Neural cell (in vitro differentiated cells): ENCODE measurements at regions not wholly inside any gene's neighbourhood (a gene's known extent, or its start where the extent isn't known, plus 50 kb on each side); places are given as distances from the start of the nearest gene placed in this dataset.

Experiments used
- H2AFZ ChIP-seq: fragments of 200-600, 300-800 bp; sonication (generic), shearing (Covaris generic); 2 replicates; pipeline ENCODE4 v1.6.0; 2014; ENCODE audit warnings: low read depth, mild to moderate bottlenecking, antibody characterized with exemption, low read length, moderate library complexity
- H3F3A ChIP-seq: fragments of 200-600 bp; shearing (Covaris generic); 2 replicates; pipeline ENCODE4 v1.6.1; 2016; ENCODE audit warnings: mild to moderate bottlenecking, moderate library complexity, mixed read lengths, antibody characterized with exemption, low read length; ENCODE audit not compliant: insufficient read depth, poor library complexity, severe bottlenecking
- H3K27ac ChIP-seq: fragments of 200-600, 300-800 bp; sonication (generic), shearing (Covaris generic); 2 replicates; pipeline ENCODE4 v1.5.1; 2014; ENCODE audit warnings: mild to moderate bottlenecking, low read length, moderate library complexity
- H3K27me3 ChIP-seq: fragments of 300-800, 200-600 bp; sonication (generic), shearing (Covaris generic); 2 replicates; pipeline ENCODE4 v1.6.0; 2014; ENCODE audit warnings: mild to moderate bottlenecking, low read depth, low read length, moderate library complexity; ENCODE audit not compliant: insufficient read depth
- H3K36me3 ChIP-seq: fragments of 300-800, 200-600 bp; sonication (generic), shearing (Covaris generic); 2 replicates; pipeline ENCODE4 v1.5.1; 2014; ENCODE audit warnings: mild to moderate bottlenecking, antibody characterized with exemption, low read length, moderate library complexity; ENCODE audit not compliant: insufficient read depth
- H3K4me2 ChIP-seq: fragments of 300-800, 200-600 bp; sonication (generic), shearing (Covaris generic); 2 replicates; pipeline ENCODE4 v1.6.0; 2014; ENCODE audit warnings: mild to moderate bottlenecking, low read length
- H3K4me3 ChIP-seq: fragments of 300-800, 200-600 bp; sonication (generic), shearing (Covaris generic); 2 replicates; pipeline ENCODE4 v1.5.1; 2014; ENCODE audit warnings: mild to moderate bottlenecking, low read length, moderate library complexity
- H3K79me2 ChIP-seq: fragments of 200-600 bp; shearing (Covaris generic); replicated peaks from 2 replicates; pipeline ENCODE4 v1.6.0; 2014; ENCODE audit warnings: mild to moderate bottlenecking, low read length, moderate library complexity; ENCODE audit not compliant: insufficient read depth
- H3K9ac ChIP-seq: fragments of 300-800, 200-600 bp; sonication (generic), shearing (Covaris generic); 2 replicates; pipeline ENCODE4 v1.6.1; 2016; ENCODE audit warnings: mild to moderate bottlenecking, low read length, mixed read lengths
- H3K9me2 ChIP-seq: fragments of 200-600 bp; shearing (Covaris generic); 2 replicates; pipeline ENCODE4 v1.6.1; 2016; ENCODE audit warnings: mild to moderate bottlenecking, low read length, mixed read lengths; ENCODE audit not compliant: insufficient read depth
- H3K9me3 ChIP-seq: fragments of 200-600, 300-800 bp; sonication (generic), shearing (Covaris generic); 2 replicates; pipeline ENCODE4 v1.6.1; 2016; ENCODE audit warnings: mild to moderate bottlenecking, mixed run types, low read length, moderate library complexity, mixed read lengths
- H4K20me1 ChIP-seq: fragments of 200-600 bp; shearing (Covaris generic); 2 replicates; pipeline ENCODE4 v1.6.1; 2016; ENCODE audit warnings: mild to moderate bottlenecking, mixed run types; ENCODE audit not compliant: insufficient read depth
- EP300 ChIP-seq: fragments of 450-650 bp; conservative IDR thresholded peaks from 2 replicates; pipeline ENCODE4 v1.6.1; 2014; ENCODE audit warnings: antibody characterized with exemption, mild to moderate bottlenecking, moderate library complexity; ENCODE audit not compliant: poor library complexity, severe bottlenecking
- EZH2 ChIP-seq: fragments of 200-600, 300-800 bp; shearing (Covaris generic), sonication (generic); IDR thresholded peaks from 2 replicates; pipeline ENCODE4 v1.6.1; 2014; ENCODE audit warnings: antibody characterized with exemption, low read length, borderline replicate concordance, mild to moderate bottlenecking; ENCODE audit not compliant: insufficient read depth, poor library complexity, severe bottlenecking
- MXI1 ChIP-seq: fragments of 450-650 bp; conservative IDR thresholded peaks from 2 replicates; pipeline ENCODE4 v1.6.1; 2014; ENCODE audit warnings: antibody characterized with exemption, mild to moderate bottlenecking; ENCODE audit not compliant: poor library complexity, severe bottlenecking
- POLR2AphosphoS5 ChIP-seq: IDR thresholded peaks from 2 replicates; pipeline ENCODE4 v1.6.1; 2012
- RAD21 ChIP-seq: fragments of 450-650 bp; conservative IDR thresholded peaks from 2 replicates; pipeline ENCODE4 v1.6.1; 2014; ENCODE audit warnings: antibody characterized with exemption, mild to moderate bottlenecking, moderate library complexity
- REST ChIP-seq: IDR thresholded peaks from 2 replicates; pipeline ENCODE4 v1.6.1; 2012; ENCODE audit warnings: borderline replicate concordance
- SMC3 ChIP-seq: fragments of 450-650 bp; conservative IDR thresholded peaks from 2 replicates; pipeline ENCODE4 v1.6.1; 2014; ENCODE audit warnings: antibody characterized with exemption, mild to moderate bottlenecking, moderate library complexity; ENCODE audit not compliant: poor library complexity
- TAF1 ChIP-seq: IDR thresholded peaks from 2 replicates; pipeline ENCODE4 v1.6.1; 2012; ENCODE audit warnings: low read depth
- TF ChIP-seq, protein P1 (sequence below): fragments of 450-650 bp; IDR thresholded peaks from 2 replicates; pipeline ENCODE4 v1.5.1; 2014; ENCODE audit warnings: antibody characterized with exemption, mild to moderate bottlenecking, moderate library complexity; ENCODE audit not compliant: poor library complexity, severe bottlenecking

- Histone ChIP-seq H4K20me1 (no peaks in the 10 kb centered on the region), H3K79me2 (no peaks in the 10 kb centered on the region), H3K27me3 (no peaks in the 10 kb centered on the region), H3K9ac (no peak overlapping the region), H3K9me2 (no peaks in the 10 kb centered on the region), H3K9me3 (peaks cover 3% of the 10 kb centered on the region), H3K4me2 (no peak overlapping the region), H2AFZ (no peak overlapping the region), H3K36me3 (no peaks in the 10 kb centered on the region), H3K27ac (no peak overlapping the region), H3F3A (no peaks in the 10 kb centered on the region), H3K4me3 (no peak overlapping the region)
- no peak for TF ChIP-seq MXI1
- TF ChIP-seq POLR2AphosphoS5 = no peak
- no peak for TF ChIP-seq EP300
- TF ChIP-seq, protein P1, sequence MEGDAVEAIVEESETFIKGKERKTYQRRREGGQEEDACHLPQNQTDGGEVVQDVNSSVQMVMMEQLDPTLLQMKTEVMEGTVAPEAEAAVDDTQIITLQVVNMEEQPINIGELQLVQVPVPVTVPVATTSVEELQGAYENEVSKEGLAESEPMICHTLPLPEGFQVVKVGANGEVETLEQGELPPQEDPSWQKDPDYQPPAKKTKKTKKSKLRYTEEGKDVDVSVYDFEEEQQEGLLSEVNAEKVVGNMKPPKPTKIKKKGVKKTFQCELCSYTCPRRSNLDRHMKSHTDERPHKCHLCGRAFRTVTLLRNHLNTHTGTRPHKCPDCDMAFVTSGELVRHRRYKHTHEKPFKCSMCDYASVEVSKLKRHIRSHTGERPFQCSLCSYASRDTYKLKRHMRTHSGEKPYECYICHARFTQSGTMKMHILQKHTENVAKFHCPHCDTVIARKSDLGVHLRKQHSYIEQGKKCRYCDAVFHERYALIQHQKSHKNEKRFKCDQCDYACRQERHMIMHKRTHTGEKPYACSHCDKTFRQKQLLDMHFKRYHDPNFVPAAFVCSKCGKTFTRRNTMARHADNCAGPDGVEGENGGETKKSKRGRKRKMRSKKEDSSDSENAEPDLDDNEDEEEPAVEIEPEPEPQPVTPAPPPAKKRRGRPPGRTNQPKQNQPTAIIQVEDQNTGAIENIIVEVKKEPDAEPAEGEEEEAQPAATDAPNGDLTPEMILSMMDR = no peak
- TF ChIP-seq SMC3 = no peak
- no peak for TF ChIP-seq TAF1
- TF ChIP-seq RAD21 = no peak
- no peak for TF ChIP-seq EZH2
- no peak for TF ChIP-seq REST
Measured at GRCh38 chr13:111850976-111851375, 216.0 kb upstream of the SOX1 start.

DNA sequence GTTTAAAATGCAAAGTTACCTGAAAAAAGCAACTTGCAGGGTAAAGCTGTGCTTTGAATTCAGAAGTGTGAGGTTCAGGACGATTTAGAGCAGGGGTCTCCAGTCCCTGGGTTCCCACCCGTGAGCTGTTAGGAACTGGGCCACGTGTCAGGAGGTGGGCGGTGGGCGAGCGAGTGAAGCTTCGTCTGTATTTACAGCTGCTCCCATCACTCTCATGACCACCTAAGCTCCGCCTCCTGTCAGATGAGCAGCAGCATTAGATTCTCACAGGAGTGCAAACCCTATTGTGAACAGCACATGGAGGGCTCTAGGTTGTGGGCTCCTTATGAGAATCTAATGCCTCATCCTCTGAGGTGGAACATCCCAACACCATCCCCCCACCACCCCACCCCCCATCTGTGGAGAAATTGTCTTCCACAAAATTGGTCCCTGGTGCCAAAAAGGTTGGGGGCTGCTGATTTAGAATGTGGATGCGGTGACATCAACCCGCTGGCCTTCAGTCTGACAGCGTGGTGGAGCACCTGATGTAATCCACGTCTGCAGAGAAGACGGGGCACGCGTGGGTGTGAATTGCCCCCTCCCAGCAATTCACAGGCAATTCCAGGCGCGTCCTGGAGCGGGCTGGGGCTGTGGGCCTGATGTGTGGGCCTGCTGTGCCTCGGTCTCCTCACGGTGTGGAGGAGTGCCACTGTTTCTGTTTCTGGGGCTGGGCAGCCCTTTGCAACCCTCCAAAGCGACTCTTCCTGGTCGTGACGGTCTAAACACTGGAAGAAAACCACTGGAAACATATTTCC is 214.0 kb upstream of the SOX1 start:
- no peak overlapping the region for H3K4me2 ChIP-seq
- TF ChIP-seq EZH2 (no peak), EP300 (no peak), MXI1 (no peak), POLR2AphosphoS5 (no peak), TAF1 (no peak), REST (no peak), SMC3 (no peak), RAD21 (no peak)
- TF ChIP-seq, protein P1 = no peak

More for the DNA sequence above, 214.0 kb upstream of the SOX1 start:
- Histone ChIP-seq H3K9me3 (no peaks in the 10 kb centered on the region), H2AFZ (no peak overlapping the region), H4K20me1 (no peaks in the 10 kb centered on the region), H3K79me2 (no peaks in the 10 kb centered on the region), H3K36me3 (no peaks in the 10 kb centered on the region), H3K9ac (no peak overlapping the region), H3K27me3 (no peaks in the 10 kb centered on the region), H3K9me2 (no peaks in the 10 kb centered on the region), H3F3A (no peaks in the 10 kb centered on the region), H3K4me3 (no peak overlapping the region), H3K27ac (no peak overlapping the region)
